Neuronal stem cell (in vitro differentiated cells): ENCODE measurements at regions not wholly inside any gene's neighbourhood (a gene's known extent, or its start where the extent isn't known, plus 50 kb on each side); places are given as distances from the start of the nearest gene placed in this dataset.

Source experiments
- DNase-seq: peaks from one replicate; pipeline ENCODE4 v3.0.0-alpha.2; 2013; ENCODE audit warnings: low spot score
- H2AFZ ChIP-seq: one replicate; pipeline ENCODE4 v1.6.1; 2013; ENCODE audit warnings: mild to moderate bottlenecking, low read length, inconsistent platforms
- H2AK5ac ChIP-seq: 2 replicates; pipeline ENCODE4 v1.6.1; 2013; ENCODE audit warnings: low read depth, mild to moderate bottlenecking, inconsistent platforms, low read length, moderate library complexity, mixed read lengths
- H2BK120ac ChIP-seq: 2 replicates; pipeline ENCODE4 v1.6.1; 2013; ENCODE audit warnings: low read depth, mild to moderate bottlenecking, inconsistent platforms, low read length, moderate library complexity, mixed read lengths
- H2BK12ac ChIP-seq: one replicate; pipeline ENCODE4 v1.6.1; 2013; ENCODE audit warnings: low read length, inconsistent platforms
- H2BK15ac ChIP-seq: 2 replicates; pipeline ENCODE4 v1.6.1; 2013; ENCODE audit warnings: mild to moderate bottlenecking, low read length, inconsistent platforms, mixed read lengths
- H2BK5ac ChIP-seq: one replicate; pipeline ENCODE4 v1.6.1; 2013; ENCODE audit warnings: inconsistent platforms, mild to moderate bottlenecking, low read length, moderate library complexity
- H3K14ac ChIP-seq: one replicate; pipeline ENCODE4 v1.6.1; 2013; ENCODE audit warnings: low read length, inconsistent platforms
- H3K18ac ChIP-seq: 2 replicates; pipeline ENCODE4 v1.6.1; 2013; ENCODE audit warnings: low read length, inconsistent platforms
- H3K23ac ChIP-seq: 2 replicates; pipeline ENCODE4 v1.6.1; 2013; ENCODE audit warnings: low read depth, mild to moderate bottlenecking, mixed read lengths, low read length, inconsistent platforms; ENCODE audit not compliant: poor library complexity
- H3K27ac ChIP-seq: replicated peaks from 3 replicates; pipeline ENCODE4 v1.5.1; 2013; ENCODE audit warnings: low read length, inconsistent platforms
- H3K27me3 ChIP-seq, 3 experiments: 2 replicates each; pipeline ENCODE4 v1.6.1; 2013; ENCODE audit warnings: low read length in 3 of 3, mild to moderate bottlenecking in 2 of 3, inconsistent platforms in 1 of 3, low read depth in 1 of 3, mixed read lengths in 1 of 3, moderate library complexity in 1 of 3; ENCODE audit not compliant: control insufficient read depth in 3 of 3, insufficient read depth in 3 of 3
- H3K36me3 ChIP-seq, 2 donors: replicated peaks in 1 of 2; 2 replicates each; pipeline ENCODE4 v1.6.1; 2013; ENCODE audit warnings: low read length in 2 of 2; ENCODE audit not compliant: control insufficient read depth in 2 of 2, insufficient read depth in 2 of 2
- H3K4ac ChIP-seq: 2 replicates; pipeline ENCODE4 v1.6.1; 2013; ENCODE audit warnings: inconsistent platforms, mild to moderate bottlenecking, low read length, moderate library complexity
- H3K4me1 ChIP-seq, 2 donors: 1 replicate in 1 of 2; 2 replicates in 1 of 2; pipeline ENCODE4 v1.6.1; 2013; ENCODE audit warnings: low read length in 2 of 2, low read depth in 1 of 2; ENCODE audit not compliant: control insufficient read depth in 2 of 2, insufficient read depth in 1 of 2
- H3K4me2 ChIP-seq: one replicate; pipeline ENCODE4 v1.6.1; 2013; ENCODE audit warnings: mild to moderate bottlenecking, low read length, inconsistent platforms; ENCODE audit not compliant: insufficient read depth, poor library complexity, severe bottlenecking
- H3K4me3 ChIP-seq, 2 donors: 2 replicates each; pipeline ENCODE4 v1.5.1; 2013; ENCODE audit warnings: low read length in 2 of 2, mild to moderate bottlenecking in 2 of 2, inconsistent platforms in 1 of 2, moderate library complexity in 1 of 2
- H3K79me1 ChIP-seq: one replicate; pipeline ENCODE4 v1.6.1; 2013; ENCODE audit warnings: low read depth, mild to moderate bottlenecking, inconsistent platforms, low read length, moderate library complexity
- H3K9ac ChIP-seq: one replicate; pipeline ENCODE4 v1.6.1; 2013; ENCODE audit warnings: mild to moderate bottlenecking, low read depth, low read length, inconsistent platforms; ENCODE audit not compliant: poor library complexity
- H3K9me3 ChIP-seq, 2 donors: replicated peaks in 1 of 2; 2 replicates each; pipeline versions ENCODE3 to v1.6.1; 2013; ENCODE audit warnings: low read length in 2 of 2, mild to moderate bottlenecking in 2 of 2, inconsistent platforms in 1 of 2, low read depth in 1 of 2, mixed read lengths in 1 of 2, moderate library complexity in 1 of 2; ENCODE audit not compliant: control insufficient read depth in 2 of 2, insufficient read depth in 1 of 2
- H4K8ac ChIP-seq: one replicate; pipeline ENCODE4 v1.6.1; 2013; ENCODE audit warnings: low read depth, mild to moderate bottlenecking, inconsistent platforms, low read length, moderate library complexity
- H4K91ac ChIP-seq: one replicate; pipeline ENCODE4 v1.6.1; 2013; ENCODE audit warnings: low read length, low read depth, mild to moderate bottlenecking, inconsistent platforms; ENCODE audit not compliant: poor library complexity
- WGBS, 2 donors: extraction: QIAGEN DNeasy Blood & Tissue Kit; methylation state at CpG; one replicate each; pipeline ENCODE4 v1.1.7; 2013; ENCODE audit warnings: missing lambda C conversion rate in 2 of 2, mixed read lengths in 1 of 2; ENCODE audit not compliant: insufficient read length in 2 of 2, insufficient replicate concordance in 1 of 2; ENCODE audit errors: extremely low coverage in 2 of 2; 5-methylcytosine and 5-hydroxymethylcytosine counted together

DNA sequence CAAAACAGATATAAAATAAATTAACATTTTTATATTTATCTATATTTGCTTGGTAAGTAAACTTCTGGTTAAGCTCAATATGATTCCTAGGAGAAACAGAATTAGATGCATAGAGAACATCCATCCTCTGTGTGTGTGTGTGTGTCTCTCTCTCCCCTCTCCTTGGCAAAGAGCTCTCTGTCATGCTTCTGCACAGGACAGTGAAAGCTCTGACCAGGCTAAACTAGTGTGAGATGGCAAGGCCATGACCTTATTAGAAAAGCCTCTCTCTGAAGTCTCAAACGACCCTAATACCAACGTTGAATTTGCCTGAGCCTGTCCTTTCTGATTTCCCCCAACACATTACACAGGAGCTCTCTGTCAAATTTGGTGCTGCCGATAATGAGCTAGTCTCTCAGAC is 746.0 kb downstream of the VGLL3 start:
- H2BK120ac ChIP-seq = no peak overlapping the region
- H3K27ac ChIP-seq = no peak overlapping the region
- no peaks in the 10 kb centered on the region for H3K9me3 ChIP-seq
- H3K4ac ChIP-seq = no peak overlapping the region
- H2BK15ac ChIP-seq = no peak overlapping the region
- H2BK5ac ChIP-seq = no peak overlapping the region
- H3K4me1 ChIP-seq = peaks cover 0 to 3% of the 10 kb centered on the region in 2 donors
- H3K27me3 ChIP-seq = no peaks in the 10 kb centered on the region
- no CpG with 5 or more reads among the region's 3 CpGs for WGBS, 2 donors
- H3K79me1 ChIP-seq = no peaks in the 10 kb centered on the region
- no peak overlapping the region for H4K8ac ChIP-seq
- no peak overlapping the region for H3K9ac ChIP-seq
- no peak overlapping the region for H3K14ac ChIP-seq
- no peak overlapping the region for H4K91ac ChIP-seq
- no peak overlapping the region for H3K23ac ChIP-seq
- DNase-seq = peak; percentile 1
- H3K4me2 ChIP-seq = no peak overlapping the region
- H2BK12ac ChIP-seq = no peak overlapping the region
- peak overlapping the region; percentile 81 for H2AFZ ChIP-seq
- peak overlapping the region in 1 of 2 donors; percentile 5 for H3K4me3 ChIP-seq
- H3K18ac ChIP-seq = no peak overlapping the region
- H3K36me3 ChIP-seq = no peaks in the 10 kb centered on the region
- no peak overlapping the region for H2AK5ac ChIP-seq

DNA sequence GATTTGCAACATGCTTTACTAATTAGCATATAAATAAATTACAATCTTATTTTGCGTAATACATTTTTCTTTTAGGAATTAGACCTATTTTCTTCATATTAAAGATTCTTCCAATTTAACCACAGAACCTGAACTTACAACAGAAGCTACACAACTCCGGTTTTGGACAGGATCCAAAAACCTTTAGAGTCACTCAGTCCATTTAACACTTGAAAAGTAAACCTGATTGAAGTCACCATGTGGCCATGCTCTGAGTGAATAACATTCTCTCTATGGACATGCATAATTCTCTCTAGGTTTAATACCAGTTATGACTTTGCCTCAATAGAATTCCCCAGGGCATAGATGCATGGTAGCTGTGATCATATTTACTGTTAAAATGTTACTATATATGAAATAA is 751.0 kb downstream of the VGLL3 start:
- H2BK5ac ChIP-seq = no peak overlapping the region
- H2BK15ac ChIP-seq = no peak overlapping the region
- H4K8ac ChIP-seq = no peak overlapping the region
- WGBS, 2 donors = no CpG with 5 or more reads among the region's 2 CpGs
- no peaks in the 10 kb centered on the region for H3K4me1 ChIP-seq
- H3K27ac ChIP-seq = no peak overlapping the region
- H3K9ac ChIP-seq = no peak overlapping the region
- H3K4ac ChIP-seq = no peak overlapping the region
- no peaks in the 10 kb centered on the region for H3K27me3 ChIP-seq
- H3K79me1 ChIP-seq = no peaks in the 10 kb centered on the region
- no peak overlapping the region for H3K14ac ChIP-seq
- H3K9me3 ChIP-seq = no peaks in the 10 kb centered on the region
- H3K23ac ChIP-seq = no peak overlapping the region
- no peaks in the 10 kb centered on the region for H3K36me3 ChIP-seq
- no peak overlapping the region for H3K4me2 ChIP-seq
- no peak overlapping the region for H2BK12ac ChIP-seq
- no peak overlapping the region for H3K4me3 ChIP-seq
- no peak overlapping the region for H4K91ac ChIP-seq
- no peak overlapping the region for H3K18ac ChIP-seq
- no peak overlapping the region for H2AK5ac ChIP-seq
- DNase-seq = no peak
- H2BK120ac ChIP-seq = no peak overlapping the region
- no peak overlapping the region for H2AFZ ChIP-seq

DNA sequence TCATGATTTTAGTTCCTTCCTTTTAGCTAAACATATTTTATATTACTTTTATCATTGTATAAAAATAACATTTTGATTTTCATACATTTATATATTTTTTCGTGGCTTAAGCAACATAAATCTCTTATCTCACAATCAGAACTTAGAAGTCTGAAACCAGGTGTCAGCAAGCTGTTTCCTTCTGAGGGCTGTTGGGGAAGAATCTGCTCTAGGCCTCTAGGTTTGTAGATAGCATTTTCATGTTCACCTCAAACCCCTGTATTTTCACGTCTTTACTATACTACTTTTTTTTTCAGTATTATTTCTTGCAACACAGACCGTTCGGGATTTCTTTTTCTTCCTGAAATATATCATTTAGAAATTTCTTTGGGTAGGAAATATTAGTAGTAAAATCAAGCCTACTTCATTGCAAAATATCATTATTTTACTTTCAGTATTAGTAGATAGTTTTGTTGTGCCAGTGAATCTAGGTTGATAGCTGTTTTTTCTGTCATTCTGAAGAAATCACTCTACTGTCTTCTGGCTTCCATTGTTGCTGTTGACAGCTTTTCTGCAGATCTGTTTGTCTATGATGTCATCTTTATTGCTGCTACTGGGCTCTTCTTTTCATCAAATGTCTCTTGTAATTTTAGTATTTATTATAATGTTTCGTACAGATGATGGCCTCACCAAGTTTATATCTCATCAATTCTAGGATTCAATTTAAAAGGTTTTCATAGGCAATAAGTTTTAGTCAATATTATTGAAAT is 756.3 kb downstream of the VGLL3 start:
- no peaks in the 10 kb centered on the region for H3K79me1 ChIP-seq
- no peaks in the 10 kb centered on the region for H3K4me1 ChIP-seq
- H3K36me3 ChIP-seq = no peaks in the 10 kb centered on the region
- no peak overlapping the region for H2BK15ac ChIP-seq
- H3K18ac ChIP-seq = no peak overlapping the region
- H3K4me2 ChIP-seq = no peak overlapping the region
- no peak overlapping the region for H4K8ac ChIP-seq
- H2AFZ ChIP-seq = peak overlapping the region; percentile 39
- no peak overlapping the region for H2AK5ac ChIP-seq
- no peak overlapping the region for H2BK120ac ChIP-seq
- no peaks in the 10 kb centered on the region for H3K27me3 ChIP-seq
- H4K91ac ChIP-seq = no peak overlapping the region
- no peak overlapping the region for H3K4ac ChIP-seq
- no peak overlapping the region for H3K4me3 ChIP-seq
- H3K14ac ChIP-seq = no peak overlapping the region
- no CpG with 5 or more reads among the region's 5 CpGs for WGBS, 2 donors
- no peak overlapping the region for H2BK5ac ChIP-seq
- H3K27ac ChIP-seq = no peak overlapping the region
- H3K9me3 ChIP-seq = no peaks in the 10 kb centered on the region
- no peak overlapping the region for H2BK12ac ChIP-seq
- H3K23ac ChIP-seq = no peak overlapping the region
- no peak overlapping the region for H3K9ac ChIP-seq
- no peak for DNase-seq

DNA sequence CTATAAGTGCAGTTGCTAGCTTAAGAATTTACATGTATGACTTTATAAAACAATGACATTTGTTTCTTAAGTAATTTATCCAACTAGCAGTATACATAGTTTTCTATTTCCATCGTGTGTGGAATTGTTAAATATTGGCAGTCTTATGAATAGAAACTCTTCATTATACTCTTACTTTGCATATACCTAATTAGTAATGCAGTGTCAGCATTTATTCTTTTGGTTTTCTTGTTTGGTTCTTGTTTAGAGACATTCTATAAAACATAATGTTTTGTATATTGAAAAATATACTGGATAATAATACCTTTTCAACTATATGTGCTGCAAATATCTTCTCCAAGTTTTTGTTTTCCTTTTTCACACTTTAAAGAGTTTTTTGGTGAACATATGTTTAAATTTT is 760.2 kb downstream of the VGLL3 start:
- Histone ChIP-seq H3K4me3 (no peak overlapping the region), H3K27me3 (no peaks in the 10 kb centered on the region), H3K4me1 (peaks cover 0 to 4% of the 10 kb centered on the region in 2 donors), H2BK120ac (no peak overlapping the region), H2AK5ac (no peak overlapping the region), H4K8ac (no peak overlapping the region), H3K9ac (no peak overlapping the region), H3K18ac (no peak overlapping the region), H2BK15ac (no peak overlapping the region), H2BK12ac (no peak overlapping the region), H3K4ac (no peak overlapping the region), H3K36me3 (no peaks in the 10 kb centered on the region), H3K27ac (no peak overlapping the region), H4K91ac (no peak overlapping the region), H2BK5ac (no peak overlapping the region), H3K9me3 (no peaks in the 10 kb centered on the region), H3K23ac (no peak overlapping the region), H3K4me2 (no peak overlapping the region), H3K14ac (no peak overlapping the region), H2AFZ (no peak overlapping the region), H3K79me1 (no peaks in the 10 kb centered on the region)
- no CpG with 5 or more reads among the region's 1 CpG for WGBS, 2 donors
- DNase-seq = no peak
